ENCODE measurements at regions not wholly inside any gene's neighbourhood (a gene's known extent, or its start where the extent isn't known, plus 50 kb on each side); places are given as distances from the start of the nearest gene placed in this dataset.

GRCh38 chr14:105665247-105665950 is 139.0 kb downstream of the TMEM121 start:
- H3K4me2 ChIP-seq (ENCODE audit: insufficient read depth, low read length), result no peak overlapping the region
- DNase-seq (ENCODE audit: low read depth, low spot score) (no peak), FAIRE-seq (no peak)
- no peak overlapping the region for H3K4me3 ChIP-seq (replicated peaks in 1 of 3; ENCODE audit: insufficient read depth in 1 of 3, low read depth in 1 of 3, low read length in 3 of 3)
- no peaks in the 10 kb centered on the region for H3K79me2 ChIP-seq (ENCODE audit: control insufficient read depth, insufficient read depth, low read length)
- intact Hi-C loops (cut with micrococcal nuclease) (no loop called here), dilution Hi-C loops (cut with MboI; ENCODE audit: extremely low pct_ligation_motif_present, low sequenced_read_pairs) (no loop called here)
- H3K9me1 ChIP-seq (replicated peaks; ENCODE audit: control insufficient read depth, extremely low read depth, insufficient read depth, low read length), result no peaks in the 10 kb centered on the region
- H3K4me1 ChIP-seq (ENCODE audit: control insufficient read depth, extremely low read depth, insufficient read depth, low read length), result no peaks in the 10 kb centered on the region
- no peak overlapping the region for H2AFZ ChIP-seq (ENCODE audit: low read depth, low read length)
- CTCF ChIA-PET, result no interaction called here
- no peaks in the 10 kb centered on the region for H3K9me3 ChIP-seq (replicated peaks; ENCODE audit: control insufficient read depth, insufficient read depth, low read length)
- no peak overlapping the region for H3K27ac ChIP-seq (ENCODE audit: insufficient read depth, low read depth, low read length)
- no peaks in the 10 kb centered on the region for H4K20me1 ChIP-seq (replicated peaks; ENCODE audit: control insufficient read depth, extremely low read depth, insufficient read depth, low read length)
- H3K36me3 ChIP-seq (ENCODE audit: control insufficient read depth in 2 of 2, extremely low read depth in 1 of 2, insufficient read depth in 2 of 2, low read length in 2 of 2), result no peaks in the 10 kb centered on the region
- H3K27me3 ChIP-seq (ENCODE audit: control insufficient read depth in 2 of 2, insufficient read depth in 2 of 2, low read length in 2 of 2), result no peaks in the 10 kb centered on the region
- TF ChIP-seq MYC (IDR thresholded peaks at IDR 0.05; ENCODE audit: low read depth, low read length) (no peak), POLR2AphosphoS5 (IDR thresholded peaks at IDR 0.05; ENCODE audit: insufficient read depth, low read depth, low read length) (no peak), GATA2 (IDR thresholded peaks at IDR 0.05; ENCODE audit: insufficient read depth, insufficient read length, low read depth, low read length) (no peak), MAX (IDR thresholded peaks at IDR 0.05; ENCODE audit: insufficient read depth, insufficient read length) (no peak), EZH2 (IDR thresholded peaks at IDR 0.05; ENCODE audit: borderline replicate concordance, low read depth, low read length, severe bottlenecking) (no peak), POLR2A (IDR thresholded peaks at IDR 0.05; ENCODE audit: low read depth, low read length) (no peak), CTCF (IDR thresholded peaks at IDR 0.05; ENCODE audit: extremely low read depth in 1 of 2, insufficient read depth in 1 of 2, low read depth in 1 of 2, low read length in 2 of 2) (no peak), JUN (IDR thresholded peaks at IDR 0.05; ENCODE audit: borderline replicate concordance, insufficient read depth, insufficient read length, low read depth) (no peak), FOS (IDR thresholded peaks at IDR 0.05; ENCODE audit: borderline replicate concordance, insufficient read depth, low read length) (no peak)
- POLR2A ChIA-PET, result no interaction called here
- H3K9ac ChIP-seq (replicated peaks; ENCODE audit: extremely low read depth, insufficient read depth, low read length), result no peak overlapping the region
- no TSS peak for BruUV-seq (replicated peaks)

Measured in endothelial cell of umbilical vein (primary cell).